Stomach (tissue), 4 donors: ENCODE measurements at regions not wholly inside any gene's neighbourhood (a gene's known extent, or its start where the extent isn't known, plus 50 kb on each side); places are given as distances from the start of the nearest gene placed in this dataset.

ENCODE experiments used
- CTCF ChIP-seq, 7 experiments: fragments of 450-650 bp in 4 of 7; fragments of 200-600 bp in 3 of 7; sonication (generic) in 3 of 7; IDR thresholded peaks; one replicate each; pipeline ENCODE4 v1.5.1; 2016 to 2019; ENCODE audit warnings: antibody characterized with exemption in 7 of 7, control low read depth in 2 of 7, mild to moderate bottlenecking in 1 of 7
- POLR2A ChIP-seq, 4 donors: fragments of 450-650 bp; IDR thresholded peaks; one replicate each; pipeline ENCODE4 v1.6.1; 2016; ENCODE audit warnings: antibody characterized with exemption in 4 of 4, control low read depth in 2 of 4, mild to moderate bottlenecking in 1 of 4, moderate library complexity in 1 of 4
- POLR2AphosphoS5 ChIP-seq, 3 donors: sonication (generic); formaldehyde crosslinking; IDR thresholded peaks; one replicate each; pipeline ENCODE4 v1.6.1; 2016; ENCODE audit warnings: antibody characterized with exemption in 3 of 3

- no peak for TF ChIP-seq CTCF (IDR thresholded peaks at IDR 0.05)
- TF ChIP-seq POLR2AphosphoS5 (IDR thresholded peaks at IDR 0.05) = no peak
- no peak for TF ChIP-seq POLR2A (IDR thresholded peaks at IDR 0.05)
These were observed 209.6 kb downstream of the ERMARD start for GRCh38 chr6:169960886-169961611.
